ENCODE measurements at regions not wholly inside any gene's neighbourhood (a gene's known extent, or its start where the extent isn't known, plus 50 kb on each side); places are given as distances from the start of the nearest gene placed in this dataset.

DNA sequence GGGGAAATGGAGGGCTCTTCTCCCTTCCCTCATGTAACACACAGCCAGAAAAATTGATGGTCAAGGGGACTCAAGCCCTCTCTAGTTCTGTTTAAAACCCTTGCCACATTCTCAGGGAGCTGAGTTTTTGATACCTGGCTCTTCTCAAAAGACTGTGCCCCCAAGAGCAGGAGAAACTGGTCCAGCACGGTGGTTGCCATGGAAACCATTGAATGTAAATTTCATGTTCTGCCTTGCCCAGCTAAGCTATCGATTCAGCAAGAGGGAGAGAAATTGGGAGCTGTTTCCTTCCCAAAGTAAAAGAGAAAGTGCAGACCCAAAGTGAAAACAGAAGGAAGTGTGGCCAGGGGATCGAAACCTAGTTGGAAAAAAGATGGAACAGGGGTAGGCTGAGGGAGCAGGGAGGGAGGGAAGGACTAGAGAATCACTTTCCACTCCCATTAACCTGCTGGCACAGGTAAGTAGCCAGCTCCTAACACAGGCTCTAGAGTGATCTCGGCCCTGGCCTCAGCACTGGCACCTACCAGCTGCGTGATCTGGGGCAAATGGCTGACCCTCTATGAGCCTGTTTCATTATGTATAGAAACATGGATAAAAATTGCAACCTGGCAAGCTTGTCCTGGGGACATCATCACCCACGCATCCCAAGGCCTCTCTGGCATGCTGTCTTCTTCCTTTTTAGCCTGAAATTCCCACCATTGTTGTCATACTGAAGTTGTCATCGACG, 140.9 kb downstream of the TPRA1 start (continued):
- TF ChIP-seq, protein P1, sequence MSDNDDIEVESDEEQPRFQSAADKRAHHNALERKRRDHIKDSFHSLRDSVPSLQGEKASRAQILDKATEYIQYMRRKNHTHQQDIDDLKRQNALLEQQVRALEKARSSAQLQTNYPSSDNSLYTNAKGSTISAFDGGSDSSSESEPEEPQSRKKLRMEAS (IDR thresholded peaks at IDR 0.05), result no peak
- TF ChIP-seq FOSL1 (IDR thresholded peaks at IDR 0.05; ENCODE audit: low read depth) (no peak), EGR1 (IDR thresholded peaks at IDR 0.05; ENCODE audit: low read depth) (no peak), SP1 (IDR thresholded peaks at IDR 0.05; ENCODE audit: low read depth) (no peak), SIN3A (IDR thresholded peaks at IDR 0.05; ENCODE audit: low read depth) (no peak), YY1 (IDR thresholded peaks at IDR 0.05; ENCODE audit: extremely low read depth, insufficient replicate concordance, low read depth, low read length) (no peak), ELF1 (IDR thresholded peaks at IDR 0.05; ENCODE audit: borderline replicate concordance, low read depth) (no peak), POLR2A (IDR thresholded peaks at IDR 0.05; ENCODE audit: borderline replicate concordance, extremely low read depth, insufficient read depth, insufficient read length) (no peak), JUND (IDR thresholded peaks at IDR 0.05) (no peak)

DNA sequence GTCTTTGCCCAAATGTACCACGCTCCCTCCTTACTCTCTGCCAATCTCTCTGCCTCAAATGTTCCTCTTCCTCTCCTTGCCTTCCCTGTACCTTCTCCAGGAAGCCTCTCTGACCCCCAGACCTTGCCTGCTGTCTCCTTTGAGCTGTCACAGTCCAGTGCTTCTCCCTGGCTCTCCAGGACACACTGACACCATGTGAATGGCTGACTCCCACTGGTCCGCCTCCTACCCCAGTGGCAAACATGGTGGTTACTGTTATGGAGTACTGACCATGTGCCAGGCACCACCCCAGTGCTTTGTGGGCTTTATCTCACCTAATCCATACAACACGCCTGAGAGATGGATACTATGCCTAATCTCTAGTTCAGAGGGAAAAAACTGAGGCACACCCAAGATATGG, 141.9 kb downstream of the TPRA1 start:
- no peaks in the 10 kb centered on the region for H3K9me2 ChIP-seq (ENCODE audit: insufficient read depth)
- intact Hi-C loops (cut with micrococcal nuclease), result no loop called here
- DNase-seq (ENCODE audit: low read depth, low spot score), result no peak

More for the DNA sequence above, 141.9 kb downstream of the TPRA1 start:
- no peaks in the 10 kb centered on the region for H3K9me3 ChIP-seq (ENCODE audit: control insufficient read depth in 1 of 2, insufficient read depth in 1 of 2, low read depth in 1 of 2, low read length in 2 of 2)
- no TSS peak for BruUV-seq (replicated peaks)
- no peak overlapping the region for H3K9ac ChIP-seq (ENCODE audit: low read length)
- no peak for ATAC-seq
- no peak overlapping the region for H3K4me2 ChIP-seq (ENCODE audit: low read length)
- H3K27ac ChIP-seq (ENCODE audit: low read depth, low read length), result no peak overlapping the region
- ChIA-PET POLR2A (no interaction called here), RAD21 (ENCODE audit: low non-redundant PET in 1 of 2, low total read pairs in 2 of 2, uncharacterized antibody in 2 of 2, unreplicated experiment in 2 of 2) (no interaction called here), CTCF (no interaction called here)
- H3K4me1 ChIP-seq (ENCODE audit: control insufficient read depth in 1 of 2, insufficient read depth in 2 of 2, low read length in 2 of 2), result no peaks in the 10 kb centered on the region
- H3K79me2 ChIP-seq (ENCODE audit: insufficient read depth, low read length), result no peaks in the 10 kb centered on the region
- H3K36me3 ChIP-seq (ENCODE audit: control insufficient read depth in 1 of 2, insufficient read depth in 2 of 2, low read length in 2 of 2), result no peaks in the 10 kb centered on the region
- no peaks in the 10 kb centered on the region for H3K27me3 ChIP-seq (ENCODE audit: insufficient read depth, low read length)
- H2AFZ ChIP-seq (ENCODE audit: low read depth, low read length, poor library complexity, severe bottlenecking), result no peak overlapping the region
- H3K4me3 ChIP-seq (replicated peaks in 1 of 2; ENCODE audit: low read depth in 1 of 2, low read length in 2 of 2), result no peak overlapping the region
- no peaks in the 10 kb centered on the region for H4K20me1 ChIP-seq (ENCODE audit: insufficient read depth)
- TF ChIP-seq ZFX (IDR thresholded peaks at IDR 0.05) (no peak), EGR1 (IDR thresholded peaks at IDR 0.05; ENCODE audit: low read depth) (no peak), ZNF274 (IDR thresholded peaks at IDR 0.05; ENCODE audit: low read depth, low read length) (no peak), SIN3A (IDR thresholded peaks at IDR 0.05; ENCODE audit: low read depth) (no peak), SP1 (IDR thresholded peaks at IDR 0.05; ENCODE audit: low read depth) (no peak)
- TF ChIP-seq, protein P2, sequence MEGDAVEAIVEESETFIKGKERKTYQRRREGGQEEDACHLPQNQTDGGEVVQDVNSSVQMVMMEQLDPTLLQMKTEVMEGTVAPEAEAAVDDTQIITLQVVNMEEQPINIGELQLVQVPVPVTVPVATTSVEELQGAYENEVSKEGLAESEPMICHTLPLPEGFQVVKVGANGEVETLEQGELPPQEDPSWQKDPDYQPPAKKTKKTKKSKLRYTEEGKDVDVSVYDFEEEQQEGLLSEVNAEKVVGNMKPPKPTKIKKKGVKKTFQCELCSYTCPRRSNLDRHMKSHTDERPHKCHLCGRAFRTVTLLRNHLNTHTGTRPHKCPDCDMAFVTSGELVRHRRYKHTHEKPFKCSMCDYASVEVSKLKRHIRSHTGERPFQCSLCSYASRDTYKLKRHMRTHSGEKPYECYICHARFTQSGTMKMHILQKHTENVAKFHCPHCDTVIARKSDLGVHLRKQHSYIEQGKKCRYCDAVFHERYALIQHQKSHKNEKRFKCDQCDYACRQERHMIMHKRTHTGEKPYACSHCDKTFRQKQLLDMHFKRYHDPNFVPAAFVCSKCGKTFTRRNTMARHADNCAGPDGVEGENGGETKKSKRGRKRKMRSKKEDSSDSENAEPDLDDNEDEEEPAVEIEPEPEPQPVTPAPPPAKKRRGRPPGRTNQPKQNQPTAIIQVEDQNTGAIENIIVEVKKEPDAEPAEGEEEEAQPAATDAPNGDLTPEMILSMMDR (IDR thresholded peaks at IDR 0.05 in 2 of 3, conservative IDR thresholded peaks at IDR 0.05 in 1 of 3; ENCODE audit: borderline replicate concordance in 1 of 3, insufficient read depth in 1 of 3, low read depth in 2 of 3, low read length in 2 of 3), result no peak

All from HCT116 (cell line).